TTC549 (cell line): ENCODE measurements at regions not wholly inside any gene's neighbourhood (a gene's known extent, or its start where the extent isn't known, plus 50 kb on each side); places are given as distances from the start of the nearest gene placed in this dataset.

Source experiments
- FAIRE-seq: peaks from 2 replicates; lab custom pipeline; 2012; peaks lifted over from hg19 to GRCh38; lab: Jason Lieb, UNC

GRCh38 chr2:122236152-122236874 lies 480.9 kb downstream of the TSN start:
- FAIRE-seq, result no peak

- FAIRE-seq, result no peak
These were observed 481.5 kb downstream of the TSN start for GRCh38 chr2:122236925-122237324.

DNA sequence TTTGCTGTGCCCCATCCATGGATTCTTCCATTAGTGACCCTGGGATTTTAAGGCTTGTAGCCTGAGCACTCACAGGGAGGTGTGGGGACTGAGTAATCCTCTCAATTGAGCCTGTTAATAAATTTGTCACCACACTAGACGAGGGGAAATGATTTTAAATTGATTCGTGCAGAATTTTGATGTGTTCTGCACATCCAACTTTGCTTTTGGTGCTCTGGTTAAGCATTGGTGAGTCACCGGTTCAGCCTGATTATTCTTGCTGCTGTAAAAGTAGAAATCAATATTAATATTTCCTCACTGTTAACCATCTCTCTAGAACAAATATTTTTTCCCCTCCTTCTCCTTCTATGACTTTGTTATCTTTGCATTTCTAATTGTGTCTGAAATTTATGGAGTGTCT lies 482.0 kb downstream of the TSN start:
- no peak for FAIRE-seq

DNA sequence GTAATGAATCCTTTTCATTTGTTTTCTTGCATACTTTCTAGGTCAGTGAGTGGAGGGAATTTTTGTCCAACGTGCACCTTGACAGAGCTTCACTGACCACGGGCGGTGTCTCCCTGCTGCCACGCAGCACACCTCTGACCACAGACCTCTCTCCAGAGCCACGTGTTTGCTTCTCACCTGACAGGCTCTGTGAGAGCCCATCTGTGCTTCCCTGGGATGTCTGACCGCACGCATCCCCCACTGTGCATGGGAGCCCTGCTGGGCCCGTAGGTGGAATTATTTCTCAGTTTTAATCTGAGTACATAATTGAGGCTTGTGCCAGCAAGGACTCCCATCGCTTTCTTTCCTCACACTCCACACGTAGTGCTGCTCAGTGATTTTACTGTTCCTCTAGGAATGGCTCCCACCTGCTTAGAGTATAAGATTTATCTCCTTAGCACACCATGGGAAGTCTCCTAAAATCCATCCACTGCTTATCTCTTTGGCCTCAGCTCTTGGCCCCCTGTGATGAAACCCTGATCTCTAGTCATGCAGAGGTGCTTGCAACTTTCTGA lies 482.6 kb downstream of the TSN start:
- FAIRE-seq, result no peak

GRCh38 chr2:122239440-122239839 lies 484.0 kb downstream of the TSN start:
- no peak for FAIRE-seq

GRCh38 chr2:122244598-122245229 lies 489.3 kb downstream of the TSN start:
- FAIRE-seq, result no peak

GRCh38 chr2:122249673-122250072 lies 494.2 kb downstream of the TSN start:
- no peak for FAIRE-seq

DNA sequence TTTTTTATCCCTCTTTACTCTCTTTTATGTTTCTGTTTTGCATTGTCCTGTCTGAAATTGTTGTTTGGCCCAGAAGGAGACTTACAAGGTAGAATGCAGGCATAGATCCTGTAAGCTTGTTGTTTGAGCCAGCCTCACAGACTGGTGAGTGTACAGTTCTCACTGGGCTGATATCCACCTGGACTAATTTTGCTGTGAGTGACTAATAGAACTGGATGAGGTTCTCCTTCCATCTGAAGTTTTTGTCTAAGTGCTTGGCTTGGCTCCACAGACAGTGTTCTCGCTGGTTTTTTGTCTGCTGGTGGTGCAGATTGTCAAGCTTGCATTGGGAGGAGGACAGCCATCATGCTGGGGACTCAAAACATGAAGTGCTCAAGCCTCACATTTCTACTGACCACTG lies 495.7 kb downstream of the TSN start:
- FAIRE-seq, result no peak

GRCh38 chr2:122251566-122251965 lies 496.1 kb downstream of the TSN start:
- FAIRE-seq, result no peak

GRCh38 chr2:122255924-122256323 lies 500.5 kb downstream of the TSN start:
- FAIRE-seq, result no peak

DNA sequence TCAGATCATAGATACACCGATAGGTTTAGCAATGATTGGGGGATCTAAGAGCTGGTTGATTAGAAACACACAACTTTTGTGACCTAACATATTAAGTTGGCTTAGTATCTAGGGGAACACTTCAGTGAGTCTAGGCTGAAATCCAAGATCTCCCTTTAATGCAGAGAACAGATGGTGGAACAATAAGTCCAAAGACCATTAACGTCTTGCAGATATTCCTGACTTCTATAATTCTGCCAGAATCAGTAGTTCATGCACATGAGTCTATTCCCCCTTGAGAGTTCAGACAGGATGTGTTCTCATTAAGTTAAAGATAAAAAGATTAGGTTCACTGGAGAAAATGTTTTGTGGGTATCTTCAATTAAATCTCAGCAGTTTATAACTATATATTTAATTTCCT lies 506.5 kb downstream of the TSN start:
- no peak for FAIRE-seq

DNA sequence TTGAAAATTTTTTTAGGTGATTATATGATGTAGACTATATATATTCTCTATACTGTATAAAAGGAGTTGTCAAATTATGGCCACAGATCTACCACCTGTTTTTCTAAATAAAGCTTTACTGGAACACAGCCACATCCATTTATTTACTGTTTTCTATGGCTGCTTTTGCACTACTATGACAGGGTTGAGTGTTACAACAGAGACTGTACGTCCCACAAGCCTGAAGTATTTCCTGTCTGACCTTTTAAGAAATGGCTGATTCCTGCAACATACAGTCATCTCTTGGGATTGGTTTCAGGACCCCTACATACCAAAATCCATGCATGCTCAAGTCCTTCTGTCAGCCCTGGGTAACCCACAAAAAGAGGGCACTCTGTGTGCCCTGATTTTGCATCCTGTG lies 508.3 kb downstream of the TSN start:
- no peak for FAIRE-seq

DNA sequence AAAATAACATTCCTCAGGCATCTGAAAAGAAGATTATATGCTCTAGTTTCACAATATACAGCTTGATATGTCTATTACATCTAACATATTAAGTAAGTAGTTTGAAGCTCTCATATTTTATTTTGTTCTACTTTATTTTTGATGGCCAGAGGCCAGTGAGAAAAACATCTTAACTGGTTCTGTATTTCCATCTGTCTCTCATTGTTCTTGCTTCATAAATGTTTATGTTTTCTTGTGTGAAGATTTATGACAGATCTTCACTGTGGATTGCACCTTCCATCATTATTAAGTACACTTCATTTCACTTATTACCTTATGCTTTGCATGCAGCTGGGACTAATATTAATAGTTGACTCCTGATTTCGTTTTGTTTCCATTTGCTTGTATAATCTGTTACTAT lies 511.2 kb downstream of the TSN start:
- FAIRE-seq, result no peak

DNA sequence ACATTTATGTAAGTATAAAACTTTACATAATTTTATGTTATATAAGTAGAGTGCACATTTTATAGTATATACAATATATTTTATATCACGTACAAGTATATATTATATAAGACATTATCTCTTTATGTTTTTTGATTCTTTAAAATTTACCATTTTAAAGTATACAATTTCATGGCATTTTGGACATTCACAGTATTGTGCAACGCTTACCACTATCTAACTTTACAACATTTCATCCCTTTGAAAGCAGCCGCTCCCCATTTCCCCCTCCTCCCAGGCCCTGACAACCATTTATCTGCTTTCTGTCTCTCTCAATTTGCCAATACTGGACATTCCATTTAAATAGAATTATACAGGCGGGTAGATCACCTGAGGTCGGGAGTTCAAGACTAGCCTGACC lies 512.5 kb downstream of the TSN start:
- peak; percentile 70 for FAIRE-seq

GRCh38 chr2:122273785-122274419 lies 518.5 kb downstream of the TSN start:
- FAIRE-seq, result peak; percentile 45

GRCh38 chr2:122277956-122278355 lies 522.5 kb downstream of the TSN start:
- FAIRE-seq, result no peak

DNA sequence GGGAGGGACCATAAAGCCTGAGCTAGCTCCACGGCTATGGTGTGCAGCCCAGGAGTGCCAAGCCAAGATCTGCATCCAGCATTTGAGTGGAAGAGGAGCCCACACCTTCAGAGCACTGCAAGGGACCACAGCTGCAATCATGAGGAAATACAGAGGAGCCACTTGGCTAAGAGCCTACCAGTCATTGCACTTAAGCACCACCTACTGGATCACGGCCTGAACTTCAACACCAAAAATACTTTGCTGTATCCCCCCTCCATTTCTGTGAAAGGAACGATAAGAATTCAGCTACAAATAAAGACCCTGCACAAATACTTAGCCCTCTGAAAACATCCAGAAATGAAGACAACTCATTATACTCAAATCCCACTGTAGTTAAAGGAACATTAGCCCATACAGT lies 545.3 kb downstream of the TSN start:
- FAIRE-seq, result no peak

GRCh38 chr2:122307763-122308162 lies 552.3 kb downstream of the TSN start:
- FAIRE-seq, result no peak

- FAIRE-seq, result no peak
These were observed 559.9 kb downstream of the TSN start for GRCh38 chr2:122315306-122315705.

DNA sequence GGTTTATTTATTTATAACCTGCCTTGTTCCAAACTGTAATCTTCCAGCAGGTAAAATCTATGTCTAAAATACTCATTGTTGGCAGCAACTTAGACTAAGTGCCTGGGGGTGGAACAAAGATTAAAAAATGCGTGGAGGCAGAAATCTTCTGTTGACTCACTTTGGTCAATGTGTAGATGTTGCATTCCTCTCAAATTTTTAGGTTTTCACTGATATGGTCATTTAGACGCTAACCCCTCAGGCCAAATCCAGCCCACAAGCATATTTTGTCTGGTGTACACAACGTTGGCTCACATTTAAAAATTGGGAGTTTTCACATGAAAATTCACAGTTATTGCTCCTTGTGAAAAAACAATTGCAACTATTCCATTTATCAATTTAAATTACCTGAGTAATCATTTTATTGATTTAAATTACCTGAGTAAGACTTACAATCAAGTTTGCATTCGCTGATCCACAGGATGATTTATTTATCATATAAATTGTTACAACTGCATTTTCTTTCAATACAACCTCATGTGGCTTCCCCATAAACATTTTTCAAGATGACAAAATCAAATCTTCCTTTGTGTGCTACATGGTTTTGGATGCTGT lies 564.2 kb downstream of the TSN start:
- FAIRE-seq, result no peak

DNA sequence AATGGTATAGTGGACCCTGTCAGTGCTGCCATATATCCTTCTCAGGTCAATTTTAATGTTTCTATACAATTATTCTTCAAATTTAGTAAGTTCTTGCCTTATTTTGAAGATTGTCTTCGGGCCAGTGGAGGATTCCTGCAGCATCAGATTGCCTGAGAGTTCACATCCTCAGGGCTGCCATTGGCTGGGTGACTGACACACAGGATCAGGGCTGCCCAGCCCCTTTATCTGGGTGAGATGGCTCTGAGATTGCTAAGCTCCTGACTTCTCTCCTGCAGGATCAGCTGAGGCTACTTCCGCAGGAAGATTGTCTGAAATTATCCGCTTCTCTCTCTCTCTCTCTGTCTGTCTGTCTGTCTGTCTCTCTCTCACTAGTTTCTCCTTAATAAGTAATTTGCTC lies 567.4 kb downstream of the TSN start:
- FAIRE-seq, result no peak

GRCh38 chr2:122323927-122324326 lies 568.5 kb downstream of the TSN start:
- no peak for FAIRE-seq

DNA sequence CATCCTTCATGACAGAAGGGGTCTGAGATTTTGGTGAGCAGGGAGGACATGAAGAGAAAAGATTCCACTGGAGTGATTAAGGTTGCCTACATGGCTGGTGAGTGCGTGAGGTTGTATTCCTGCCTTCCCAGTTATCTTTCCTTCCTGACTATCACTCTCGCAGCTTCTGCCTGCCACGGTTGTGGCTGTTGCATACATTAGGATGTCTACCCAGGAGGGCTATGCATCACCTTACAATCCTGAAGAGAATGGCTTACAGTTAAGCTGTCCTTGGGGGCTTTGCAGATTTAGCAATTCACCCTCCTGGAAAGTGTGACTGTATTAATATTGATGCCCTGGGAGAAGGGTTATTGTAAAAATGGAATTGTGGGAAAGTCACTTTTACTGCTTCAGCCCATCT lies 571.0 kb downstream of the TSN start:
- no peak for FAIRE-seq
